SK-N-SH (cell line): ENCODE measurements at regions not wholly inside any gene's neighbourhood (a gene's known extent, or its start where the extent isn't known, plus 50 kb on each side); places are given as distances from the start of the nearest gene placed in this dataset.

ENCODE experiments used
- CTCF ChIA-PET: fragments of 300-600, 350-600 bp; formaldehyde crosslinking; extraction: SDS; loops from one replicate; lab custom pipeline; 2021; lab: Yijun Ruan, JAX
- POLR2A ChIA-PET: fragments of 350-600 bp; sonication (Branson Sonifier 250); formaldehyde crosslinking; extraction: SDS; loops from one replicate; lab custom pipeline; 2020; ENCODE audit warnings: antibody characterized with exemption, inconsistent platforms; lab: Yijun Ruan, JAX
- DNase-seq: peaks from one replicate; pipeline ENCODE4 v3.0.0; 2012
- H2AFZ ChIP-seq: fragments of 200-600 bp; sonication (generic); 2 replicates; pipeline ENCODE4 v1.8.1; 2016; ENCODE audit warnings: antibody characterized with exemption, mild to moderate bottlenecking, low read depth
- H3F3A ChIP-seq: fragments of 200-600 bp; sonication (generic); replicated peaks from 2 replicates; pipeline ENCODE3; 2016; ENCODE audit warnings: antibody characterized with exemption, mild to moderate bottlenecking; ENCODE audit not compliant: insufficient read depth
- H3K27ac ChIP-seq, 2 experiments: fragments of 200-500 bp in 1 of 2; fragments of 200-600 bp in 1 of 2; sonication (Bioruptor generic) in 1 of 2; sonication (generic), shearing (Covaris generic) in 1 of 2; 2 replicates each; pipeline versions ENCODE4 v1.5.1 to v1.6.1; 2014 to 2016; ENCODE audit warnings: low read depth in 2 of 2, inconsistent platforms in 1 of 2, low read length in 1 of 2, mild to moderate bottlenecking in 1 of 2, mixed read lengths in 1 of 2
- H3K27me3 ChIP-seq: fragments of 200-600 bp; sonication (generic), shearing (Covaris generic); 2 replicates; pipeline ENCODE4 v1.6.1; 2016; ENCODE audit warnings: mixed run types; ENCODE audit not compliant: insufficient read depth
- H3K36me3 ChIP-seq, 2 experiments: fragments of 200-500 bp in 1 of 2; fragments of 200-600 bp in 1 of 2; sonication (Bioruptor generic) in 1 of 2; sonication (generic) in 1 of 2; replicated peaks in 1 of 2; 2 replicates each; pipeline versions ENCODE3 to v1.5.1; 2014 to 2016; ENCODE audit warnings: low read length in 1 of 2, mild to moderate bottlenecking in 1 of 2; ENCODE audit not compliant: insufficient read depth in 2 of 2, control insufficient read depth in 1 of 2
- H3K4me1 ChIP-seq, 2 experiments: fragments of 200-500 bp in 1 of 2; fragments of 200-600 bp in 1 of 2; sonication (Bioruptor generic) in 1 of 2; sonication (generic), shearing (Covaris generic) in 1 of 2; 2 replicates each; pipeline versions ENCODE4 v1.5.1 to v1.6.1; 2014 to 2016; ENCODE audit warnings: low read depth in 1 of 2, low read length in 1 of 2, mixed run types in 1 of 2; ENCODE audit not compliant: insufficient read depth in 2 of 2, control insufficient read depth in 1 of 2
- H3K4me2 ChIP-seq: fragments of 200-600 bp; sonication (generic), shearing (Covaris generic); 2 replicates; pipeline ENCODE4 v1.6.1; 2017; ENCODE audit warnings: mixed run types
- H3K4me3 ChIP-seq, 2 experiments: fragments of 200-500 bp in 1 of 2; fragments of 200-600 bp in 1 of 2; sonication (Bioruptor generic) in 1 of 2; sonication (generic), shearing (Covaris generic) in 1 of 2; 2 replicates each; pipeline versions ENCODE4 v1.5.1 to v1.8.1; 2014 to 2016; ENCODE audit warnings: low read depth in 2 of 2, inconsistent platforms in 1 of 2, low read length in 1 of 2, mild to moderate bottlenecking in 1 of 2, mixed read lengths in 1 of 2, moderate library complexity in 1 of 2
- H3K79me2 ChIP-seq: fragments of 200-600 bp; sonication (generic); 2 replicates; pipeline ENCODE4 v1.8.1; 2017; ENCODE audit warnings: mild to moderate bottlenecking; ENCODE audit not compliant: insufficient read depth
- H3K9ac ChIP-seq: fragments of 200-600 bp; sonication (generic); 2 replicates; pipeline ENCODE4 v1.6.1; 2017; ENCODE audit warnings: mixed run types
- H3K9me2 ChIP-seq: fragments of 200-600 bp; sonication (generic); 2 replicates; pipeline ENCODE4 v1.6.1; 2017; ENCODE audit warnings: mixed run types
- H3K9me3 ChIP-seq: fragments of 200-600 bp; sonication (generic); 2 replicates; pipeline ENCODE4 v1.6.1; 2017; ENCODE audit warnings: mixed run types, mild to moderate bottlenecking, moderate library complexity
- H4K20me1 ChIP-seq: fragments of 200-600 bp; sonication (generic); 2 replicates; pipeline ENCODE4 v1.6.1; 2017; ENCODE audit warnings: mild to moderate bottlenecking, mixed run types; ENCODE audit not compliant: insufficient read depth
- CHD2 ChIP-seq: fragments of 150-350 bp; IDR thresholded peaks from 2 replicates; pipeline ENCODE4 v1.6.1; 2018; ENCODE audit warnings: low read length; ENCODE audit not compliant: partially characterized antibody
- ELF1 ChIP-seq: IDR thresholded peaks from 2 replicates; pipeline ENCODE4 v1.4.0; 2012
- FOSL2 ChIP-seq: IDR thresholded peaks from 2 replicates; pipeline ENCODE4 v1.4.0; 2012; ENCODE audit warnings: low read depth, mild to moderate bottlenecking, moderate library complexity, borderline replicate concordance
- FOXJ3 ChIP-seq: sonication (generic); formaldehyde crosslinking; IDR thresholded peaks from 2 replicates; pipeline ENCODE4 v1.5.1; 2020; ENCODE audit warnings: mild to moderate bottlenecking, missing genetic modification reagents
- GABPA ChIP-seq: IDR thresholded peaks from 2 replicates; pipeline ENCODE4 v1.4.0; 2012; ENCODE audit warnings: low read depth, mild to moderate bottlenecking
- GATA2 ChIP-seq: sonication (generic); formaldehyde crosslinking; IDR thresholded peaks from 2 replicates; pipeline ENCODE4 v1.5.0; 2020; ENCODE audit warnings: mild to moderate bottlenecking, missing genetic modification reagents
- JUND ChIP-seq: IDR thresholded peaks from 2 replicates; pipeline ENCODE4 v1.4.0; 2012
- MAX ChIP-seq: IDR thresholded peaks from 2 replicates; pipeline ENCODE4 v1.4.0; 2012; ENCODE audit warnings: low read depth
- MXI1 ChIP-seq: IDR thresholded peaks from 2 replicates; pipeline ENCODE4 v1.6.1; 2012; ENCODE audit warnings: mild to moderate bottlenecking, low read depth, low read length, improper control_type of control experiment
- NFIC ChIP-seq: IDR thresholded peaks from 2 replicates; pipeline ENCODE4 v1.4.0; 2012; ENCODE audit warnings: borderline replicate concordance
- NRF1 ChIP-seq: IDR thresholded peaks from 2 replicates; pipeline ENCODE4 v1.6.1; 2012; ENCODE audit warnings: low read depth, mild to moderate bottlenecking, low read length
- REST ChIP-seq: IDR thresholded peaks from 2 replicates; pipeline ENCODE4 v1.6.1; 2012; ENCODE audit warnings: mild to moderate bottlenecking, low read depth, low read length, moderate library complexity
- SMC3 ChIP-seq: IDR thresholded peaks from 2 replicates; pipeline ENCODE4 v1.6.1; 2012; ENCODE audit warnings: low read depth, low read length, improper control_type of control experiment
- TEAD4 ChIP-seq: IDR thresholded peaks from 2 replicates; pipeline ENCODE4 v1.4.0; 2012; ENCODE audit warnings: mild to moderate bottlenecking, borderline replicate concordance; ENCODE audit not compliant: insufficient read depth
- YY1 ChIP-seq: IDR thresholded peaks from 2 replicates; pipeline ENCODE4 v1.4.0; 2012; ENCODE audit warnings: low read depth, mild to moderate bottlenecking
- WGBS: methylation state at CpG from one replicate; pipeline ENCODE4 v1.1.6; 2017; ENCODE audit warnings: low lambda C conversion rate; 5-methylcytosine and 5-hydroxymethylcytosine counted together
- TF ChIP-seq, protein P1 (sequence below): IDR thresholded peaks from 2 replicates; pipeline ENCODE4 v1.4.0; 2012; ENCODE audit warnings: low read depth, borderline replicate concordance
- TF ChIP-seq, protein P2 (sequence below): IDR thresholded peaks from 2 replicates; pipeline ENCODE4 v1.4.0; 2012; ENCODE audit warnings: low read depth, borderline replicate concordance

DNA sequence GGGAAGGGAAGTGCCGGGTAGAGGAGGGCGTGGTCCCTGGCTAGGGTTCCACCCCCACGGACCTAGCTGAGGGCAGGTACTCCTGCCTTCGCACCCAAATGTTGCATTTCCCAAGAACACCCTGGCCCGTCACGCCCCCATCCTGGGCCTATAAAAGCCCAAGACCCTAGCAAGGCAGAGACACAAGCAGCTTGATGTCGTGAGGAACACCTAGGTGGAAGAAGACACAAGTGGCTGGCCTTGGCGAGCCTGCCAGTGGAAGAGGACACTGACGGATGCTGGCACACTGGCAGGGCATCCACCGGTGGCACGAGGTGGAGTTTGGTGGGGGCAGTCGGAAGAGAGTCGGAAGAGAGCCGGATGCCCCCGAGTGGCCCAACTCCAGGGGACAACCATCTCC lies 244.8 kb upstream of the CTSO start:
- Histone ChIP-seq H3K9ac (no peak overlapping the region), H3K27ac (no peak overlapping the region), H3K4me1 (no peaks in the 10 kb centered on the region), H3K36me3 (no peaks in the 10 kb centered on the region), H3F3A (no peaks in the 10 kb centered on the region), H3K4me2 (no peak overlapping the region), H3K79me2 (no peaks in the 10 kb centered on the region), H4K20me1 (no peaks in the 10 kb centered on the region), H2AFZ (no peak overlapping the region), H3K27me3 (peaks cover 32% of the 10 kb centered on the region; the same call in 1 of the 2 replicates), H3K4me3 (no peak overlapping the region), H3K9me2 (no peaks in the 10 kb centered on the region), H3K9me3 (no peaks in the 10 kb centered on the region)
- ChIA-PET POLR2A (no interaction called here), CTCF (no interaction called here)
- 23% methylated on average over 7 of the region's 15 CpGs for WGBS
- TF ChIP-seq CHD2 (no peak), JUND (no peak), MXI1 (no peak), NRF1 (no peak), TEAD4 (no peak), NFIC (no peak), YY1 (no peak), GABPA (no peak), SMC3 (no peak)
- TF ChIP-seq, protein P1, sequence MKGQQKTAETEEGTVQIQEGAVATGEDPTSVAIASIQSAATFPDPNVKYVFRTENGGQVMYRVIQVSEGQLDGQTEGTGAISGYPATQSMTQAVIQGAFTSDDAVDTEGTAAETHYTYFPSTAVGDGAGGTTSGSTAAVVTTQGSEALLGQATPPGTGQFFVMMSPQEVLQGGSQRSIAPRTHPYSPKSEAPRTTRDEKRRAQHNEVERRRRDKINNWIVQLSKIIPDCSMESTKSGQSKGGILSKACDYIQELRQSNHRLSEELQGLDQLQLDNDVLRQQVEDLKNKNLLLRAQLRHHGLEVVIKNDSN = no peak
- DNase-seq = no peak

DNA sequence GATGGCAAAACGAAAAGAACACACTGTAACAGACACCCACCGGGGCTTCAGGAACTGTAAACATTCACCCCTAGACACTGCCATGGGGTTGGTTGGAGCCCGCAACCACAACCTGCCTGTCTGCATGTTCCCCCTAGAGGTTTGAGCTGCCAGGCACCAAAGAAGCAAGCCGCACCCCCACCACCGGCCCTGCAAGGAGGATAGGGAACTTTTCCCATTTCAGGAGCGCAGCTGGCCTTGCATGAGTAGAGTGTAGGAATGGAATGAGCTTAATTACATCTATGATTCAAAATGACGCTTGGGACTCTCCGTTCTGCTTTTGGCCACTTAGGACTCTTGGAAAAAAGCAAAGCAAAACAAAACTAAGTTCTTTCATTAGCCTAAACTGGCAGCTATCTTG lies 243.6 kb upstream of the CTSO start:
- no peaks in the 10 kb centered on the region for H3K36me3 ChIP-seq
- peaks cover 32% of the 10 kb centered on the region; the same call in 1 of the 2 replicates for H3K27me3 ChIP-seq
- no peak overlapping the region for H3K9ac ChIP-seq
- no peak overlapping the region for H2AFZ ChIP-seq
- no peaks in the 10 kb centered on the region; a peak in 1 of 4 replicates for H3K4me1 ChIP-seq
- H3F3A ChIP-seq = no peaks in the 10 kb centered on the region
- H3K4me3 ChIP-seq = no peak overlapping the region
- POLR2A ChIA-PET = no interaction called here
- no peaks in the 10 kb centered on the region for H3K79me2 ChIP-seq
- TF ChIP-seq SMC3 (no peak), NRF1 (no peak), MAX (no peak), FOSL2 (no peak), GATA2 (CRISPR knock-in tag) (no peak), FOXJ3 (no peak), REST (no peak), ELF1 (no peak)
- TF ChIP-seq, protein P2, sequence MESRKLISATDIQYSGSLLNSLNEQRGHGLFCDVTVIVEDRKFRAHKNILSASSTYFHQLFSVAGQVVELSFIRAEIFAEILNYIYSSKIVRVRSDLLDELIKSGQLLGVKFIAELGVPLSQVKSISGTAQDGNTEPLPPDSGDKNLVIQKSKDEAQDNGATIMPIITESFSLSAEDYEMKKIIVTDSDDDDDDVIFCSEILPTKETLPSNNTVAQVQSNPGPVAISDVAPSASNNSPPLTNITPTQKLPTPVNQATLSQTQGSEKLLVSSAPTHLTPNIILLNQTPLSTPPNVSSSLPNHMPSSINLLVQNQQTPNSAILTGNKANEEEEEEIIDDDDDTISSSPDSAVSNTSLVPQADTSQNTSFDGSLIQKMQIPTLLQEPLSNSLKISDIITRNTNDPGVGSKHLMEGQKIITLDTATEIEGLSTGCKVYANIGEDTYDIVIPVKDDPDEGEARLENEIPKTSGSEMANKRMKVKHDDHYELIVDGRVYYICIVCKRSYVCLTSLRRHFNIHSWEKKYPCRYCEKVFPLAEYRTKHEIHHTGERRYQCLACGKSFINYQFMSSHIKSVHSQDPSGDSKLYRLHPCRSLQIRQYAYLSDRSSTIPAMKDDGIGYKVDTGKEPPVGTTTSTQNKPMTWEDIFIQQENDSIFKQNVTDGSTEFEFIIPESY = no peak
- TF ChIP-seq, all 33 proteins: peak for 0
- H3K4me2 ChIP-seq = no peak overlapping the region
- no peak overlapping the region for H3K27ac ChIP-seq
- H4K20me1 ChIP-seq = no peaks in the 10 kb centered on the region
- DNase-seq = no peak
- CTCF ChIA-PET = interaction anchor here (2.2 kb wide), 1 partner anchor 84 kb away, joined by 5 read pairs; no protein-coding TSS in a partner anchor
- 23% methylated on average over 7 of the region's 8 CpGs for WGBS
- no peaks in the 10 kb centered on the region for H3K9me3 ChIP-seq
- H3K9me2 ChIP-seq = no peaks in the 10 kb centered on the region
